Neural progenitor cell (in vitro differentiated cells): ENCODE measurements at regions not wholly inside any gene's neighbourhood (a gene's known extent, or its start where the extent isn't known, plus 50 kb on each side); places are given as distances from the start of the nearest gene placed in this dataset.
A peak's percentile ranks its signal among the peaks of the same experiment; 100 is the strongest.

Experiments
- DNase-seq: peaks from one replicate; pipeline ENCODE4 v3.0.0-alpha.2; 2016; ENCODE audit warnings: low spot score
- H2AFZ ChIP-seq: fragments of 200-600 bp; sonication (generic); replicated peaks from 2 replicates; pipeline ENCODE4 v1.6.1; 2016; ENCODE audit warnings: antibody characterized with exemption
- H3F3A ChIP-seq: fragments of 200-600 bp; sonication (generic); 2 replicates; pipeline ENCODE4 v1.6.1; 2016; ENCODE audit warnings: antibody characterized with exemption, low read depth
- H3K27ac ChIP-seq: fragments of 200-600 bp; sonication (generic); 2 replicates; pipeline ENCODE4 v1.5.1; 2016; ENCODE audit warnings: mild to moderate bottlenecking
- H3K27me3 ChIP-seq: fragments of 200-600 bp; sonication (generic); 2 replicates; pipeline ENCODE4 v1.6.1; 2016; ENCODE audit warnings: mild to moderate bottlenecking, moderate library complexity
- H3K36me3 ChIP-seq: fragments of 200-600 bp; sonication (generic); 2 replicates; pipeline ENCODE4 v1.5.1; 2016
- H3K4me1 ChIP-seq: fragments of 200-600 bp; sonication (generic); 2 replicates; pipeline ENCODE4 v1.6.1; 2016; ENCODE audit warnings: mixed run types
- H3K4me2 ChIP-seq: fragments of 200-600 bp; sonication (generic); 2 replicates; pipeline ENCODE4 v1.6.1; 2016
- H3K4me3 ChIP-seq: fragments of 200-600 bp; sonication (generic); 2 replicates; pipeline ENCODE4 v1.5.1; 2016
- H3K79me2 ChIP-seq: fragments of 200-600 bp; sonication (generic); 2 replicates; pipeline ENCODE4 v1.6.1; 2016; ENCODE audit warnings: low read depth
- H3K9ac ChIP-seq: fragments of 200-600 bp; sonication (generic); 2 replicates; pipeline ENCODE4 v1.6.1; 2016
- H3K9me3 ChIP-seq: fragments of 200-600 bp; sonication (generic); 2 replicates; pipeline ENCODE4 v1.5.1; 2016; ENCODE audit warnings: low read depth
- H4K20me1 ChIP-seq: fragments of 200-600 bp; sonication (generic); 2 replicates; pipeline ENCODE4 v1.6.1; 2016; ENCODE audit warnings: low read depth
- H3K27ac Mint-ChIP-seq: 3 replicates; pipeline ENCODE4 v1.8.0; 2021; ENCODE audit warnings: mixed read lengths
- H3K27me3 Mint-ChIP-seq: 2 replicates; pipeline ENCODE4 v1.8.0; 2022; ENCODE audit warnings: low read depth, mild to moderate bottlenecking, inconsistent platforms, moderate library complexity, mixed read lengths; ENCODE audit not compliant: insufficient read depth
- H3K36me3 Mint-ChIP-seq: 3 replicates; pipeline ENCODE4 v1.8.0; 2021; ENCODE audit warnings: mixed read lengths
- H3K4me1 Mint-ChIP-seq: 3 replicates; pipeline ENCODE4 v1.8.0; 2021; ENCODE audit warnings: mixed read lengths
- H3K4me3 Mint-ChIP-seq: 3 replicates; pipeline ENCODE4 v1.8.0; 2021; ENCODE audit warnings: mild to moderate bottlenecking, moderate library complexity, mixed read lengths
- H3K9me3 Mint-ChIP-seq: 3 replicates; pipeline ENCODE4 v1.8.0; 2020; ENCODE audit warnings: mixed read lengths
- CTCF ChIP-seq: fragments of 200-600 bp; sonication (generic); IDR thresholded peaks from 2 replicates; pipeline ENCODE4 v1.5.1; 2017; ENCODE audit warnings: antibody characterized with exemption, mild to moderate bottlenecking
- EZH2 ChIP-seq: fragments of 200-600 bp; sonication (generic); IDR thresholded peaks from 2 replicates; pipeline ENCODE4 v1.6.1; 2017; ENCODE audit warnings: antibody characterized with exemption, mild to moderate bottlenecking, moderate library complexity
- EZH2phosphoT487 ChIP-seq: fragments of 200-600 bp; sonication (generic); IDR thresholded peaks from 2 replicates; pipeline ENCODE4 v1.6.1; 2017; ENCODE audit warnings: antibody characterized with exemption

GRCh38 chr14:44634692-44635091 is 127.6 kb upstream of the FSCB start:
- Histone ChIP-seq H3K9me3 (no peaks in the 10 kb centered on the region), H3K9ac (no peak overlapping the region), H3F3A (no peaks in the 10 kb centered on the region), H3K27ac (no peak overlapping the region), H3K79me2 (no peaks in the 10 kb centered on the region), H2AFZ (no peak overlapping the region), H3K36me3 (no peaks in the 10 kb centered on the region), H3K4me1 (no peaks in the 10 kb centered on the region), H3K27me3 (no peaks in the 10 kb centered on the region), H3K4me2 (no peak overlapping the region), H4K20me1 (no peaks in the 10 kb centered on the region), H3K4me3 (no peak overlapping the region)
- no peaks in the 10 kb centered on the region for H3K4me1 Mint-ChIP-seq
- no peaks in the 10 kb centered on the region for H3K9me3 Mint-ChIP-seq
- no peak for TF ChIP-seq EZH2
- TF ChIP-seq EZH2phosphoT487, result no peak
- TF ChIP-seq CTCF, result no peak
- H3K27ac Mint-ChIP-seq, result no peak overlapping the region
- H3K36me3 Mint-ChIP-seq, result no peaks in the 10 kb centered on the region
- peaks cover 3% of the 10 kb centered on the region for H3K27me3 Mint-ChIP-seq
- H3K4me3 Mint-ChIP-seq, result no peak overlapping the region
- DNase-seq, result no peak

GRCh38 chr14:44626423-44626822 is 119.3 kb upstream of the FSCB start:
- H3K36me3 ChIP-seq, result no peaks in the 10 kb centered on the region
- no peaks in the 10 kb centered on the region for H3K4me1 Mint-ChIP-seq
- no peak overlapping the region for H3K27ac ChIP-seq
- no peak for DNase-seq
- no peak overlapping the region for H3K9ac ChIP-seq
- no peaks in the 10 kb centered on the region for H3K4me1 ChIP-seq
- no peaks in the 10 kb centered on the region for H3K79me2 ChIP-seq
- no peaks in the 10 kb centered on the region for H3K27me3 Mint-ChIP-seq
- no peak overlapping the region for H3K4me2 ChIP-seq
- no peaks in the 10 kb centered on the region for H3K36me3 Mint-ChIP-seq
- no peaks in the 10 kb centered on the region for H4K20me1 ChIP-seq
- no peak overlapping the region for H3K4me3 Mint-ChIP-seq
- no peaks in the 10 kb centered on the region for H3K9me3 Mint-ChIP-seq
- no peak overlapping the region for H3K4me3 ChIP-seq
- no peaks in the 10 kb centered on the region for H3F3A ChIP-seq
- H3K27ac Mint-ChIP-seq, result no peak overlapping the region
- H2AFZ ChIP-seq, result no peak overlapping the region
- no peaks in the 10 kb centered on the region for H3K27me3 ChIP-seq
- no peaks in the 10 kb centered on the region for H3K9me3 ChIP-seq
- TF ChIP-seq EZH2phosphoT487, result no peak
- no peak for TF ChIP-seq EZH2
- no peak for TF ChIP-seq CTCF

GRCh38 chr14:44625098-44625497 is 118.0 kb upstream of the FSCB start:
- H3K27ac Mint-ChIP-seq, result no peak overlapping the region
- H3K4me2 ChIP-seq, result no peak overlapping the region
- no peak overlapping the region for H3K4me3 ChIP-seq
- H2AFZ ChIP-seq, result peak overlapping the region; percentile 9
- no peaks in the 10 kb centered on the region for H3K4me1 Mint-ChIP-seq
- no peaks in the 10 kb centered on the region for H3K27me3 ChIP-seq
- no peaks in the 10 kb centered on the region for H3K9me3 Mint-ChIP-seq
- H4K20me1 ChIP-seq, result no peaks in the 10 kb centered on the region
- no peaks in the 10 kb centered on the region for H3F3A ChIP-seq
- no peaks in the 10 kb centered on the region for H3K36me3 ChIP-seq
- TF ChIP-seq EZH2 (no peak), CTCF (no peak), EZH2phosphoT487 (no peak)
- no peaks in the 10 kb centered on the region for H3K36me3 Mint-ChIP-seq
- H3K79me2 ChIP-seq, result no peaks in the 10 kb centered on the region
- H3K9me3 ChIP-seq, result no peaks in the 10 kb centered on the region
- H3K27me3 Mint-ChIP-seq, result no peaks in the 10 kb centered on the region
- H3K4me3 Mint-ChIP-seq, result no peak overlapping the region
- no peak for DNase-seq
- no peaks in the 10 kb centered on the region for H3K4me1 ChIP-seq
- H3K9ac ChIP-seq, result no peak overlapping the region
- no peak overlapping the region for H3K27ac ChIP-seq
